LNCaP clone FGC (cell line): ENCODE measurements at regions not wholly inside any gene's neighbourhood (a gene's known extent, or its start where the extent isn't known, plus 50 kb on each side); places are given as distances from the start of the nearest gene placed in this dataset.

Source experiments
- DNase-seq: peaks from one replicate; pipeline ENCODE4 v3.0.0-alpha.2; 2011; ENCODE audit warnings: low read depth
- H3K4me3 ChIP-seq: 2 replicates; pipeline ENCODE4 v1.5.1; 2011; ENCODE audit warnings: mild to moderate bottlenecking, low read depth, low read length, control low read depth
- CTCF ChIP-seq: IDR thresholded peaks from 2 replicates; pipeline ENCODE4 v1.5.1; 2012; ENCODE audit warnings: mild to moderate bottlenecking; ENCODE audit not compliant: control insufficient read depth, insufficient read depth; ENCODE audit errors: extremely low read depth

GRCh38 chr14:30381861-30382480, 177.0 kb upstream of the G2E3 start:
- TF ChIP-seq CTCF: no peak
- H3K4me3 ChIP-seq: no peak overlapping the region
- DNase-seq: no peak

DNA sequence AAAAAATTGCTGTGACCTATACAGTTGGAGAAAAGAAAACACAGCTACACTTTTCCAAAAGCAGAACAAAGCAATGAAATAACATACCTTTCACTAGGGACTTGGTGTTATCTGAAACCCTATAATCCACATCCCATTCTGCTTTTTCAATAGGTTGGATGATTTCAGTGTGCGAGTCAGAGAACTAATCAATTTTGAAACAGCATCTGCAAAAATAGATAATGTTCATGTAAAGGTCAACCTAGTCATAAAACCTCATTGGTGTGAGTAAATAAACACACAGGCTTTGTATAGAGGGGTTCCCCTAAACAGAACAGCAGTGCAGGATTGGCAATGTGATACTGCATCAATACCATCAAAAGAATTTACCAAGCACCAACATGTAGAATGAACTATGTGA, 173.0 kb upstream of the G2E3 start:
- no peak for TF ChIP-seq CTCF
- no peak for DNase-seq
- no peak overlapping the region for H3K4me3 ChIP-seq

DNA sequence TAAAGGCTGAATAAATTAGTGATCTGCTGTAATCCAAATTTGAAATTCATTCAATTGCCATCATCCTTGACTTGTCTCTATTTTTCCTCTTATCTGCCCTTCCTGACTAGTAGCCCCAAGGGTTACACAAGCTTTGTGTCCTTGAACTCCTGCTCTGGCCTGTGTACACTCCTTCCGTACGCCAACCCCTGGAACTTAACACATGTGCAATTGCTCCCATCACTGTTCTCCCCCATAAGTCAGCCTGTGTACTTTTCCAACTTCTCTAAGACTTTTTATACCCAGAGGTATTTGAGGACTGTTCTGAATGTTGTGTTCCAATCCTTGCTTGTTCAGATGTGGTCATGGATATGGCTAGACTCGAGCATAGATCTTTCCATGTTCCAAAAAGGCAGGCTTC, 171.1 kb upstream of the G2E3 start:
- no peak for DNase-seq
- no peak for TF ChIP-seq CTCF
- no peak overlapping the region for H3K4me3 ChIP-seq

- no peak for TF ChIP-seq CTCF
- DNase-seq: no peak
- no peak overlapping the region for H3K4me3 ChIP-seq
Measured at GRCh38 chr14:30389134-30389876, 169.7 kb upstream of the G2E3 start.

GRCh38 chr14:30389877-30390385, 169.0 kb upstream of the G2E3 start:
- DNase-seq: no peak
- no peak for TF ChIP-seq CTCF
- H3K4me3 ChIP-seq: no peak overlapping the region

GRCh38 chr14:30395065-30395464, 163.9 kb upstream of the G2E3 start:
- no peak for DNase-seq
- TF ChIP-seq CTCF: no peak
- H3K4me3 ChIP-seq: no peak overlapping the region
